NCI-H460 (cell line): ENCODE measurements at regions not wholly inside any gene's neighbourhood (a gene's known extent, or its start where the extent isn't known, plus 50 kb on each side); places are given as distances from the start of the nearest gene placed in this dataset.

Experiments
- DNase-seq: peaks from one replicate; pipeline ENCODE4 v3.0.0-alpha.2; 2016; ENCODE audit warnings: low read depth; ENCODE audit errors: extremely low read depth

- no peak for DNase-seq
Measured at GRCh38 chr12:45548426-45548825, 181.1 kb upstream of the ARID2 start.

- no peak for DNase-seq
Measured at GRCh38 chr12:45549337-45549902, 180.1 kb upstream of the ARID2 start.

DNA sequence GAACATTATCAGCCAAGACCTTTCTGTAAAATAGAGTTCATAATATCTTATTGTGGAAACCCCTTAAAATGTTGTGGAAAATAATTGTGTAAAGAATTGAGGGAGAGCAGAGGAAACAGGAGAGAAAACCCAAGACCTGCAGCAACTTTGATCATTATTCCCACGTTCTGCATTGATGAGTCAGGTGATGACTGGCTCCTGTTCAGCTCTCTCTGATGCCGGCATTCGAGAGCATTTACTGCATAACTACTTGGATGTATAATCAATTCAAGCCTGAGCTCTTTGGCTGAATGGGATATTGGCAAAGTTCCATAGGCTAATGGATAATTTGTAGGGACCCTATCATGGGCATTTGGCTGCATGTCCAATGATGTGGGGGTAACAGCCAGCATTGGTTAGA, 176.3 kb upstream of the ARID2 start:
- DNase-seq: no peak

GRCh38 chr12:45557016-45557415, 172.5 kb upstream of the ARID2 start:
- DNase-seq: no peak

DNA sequence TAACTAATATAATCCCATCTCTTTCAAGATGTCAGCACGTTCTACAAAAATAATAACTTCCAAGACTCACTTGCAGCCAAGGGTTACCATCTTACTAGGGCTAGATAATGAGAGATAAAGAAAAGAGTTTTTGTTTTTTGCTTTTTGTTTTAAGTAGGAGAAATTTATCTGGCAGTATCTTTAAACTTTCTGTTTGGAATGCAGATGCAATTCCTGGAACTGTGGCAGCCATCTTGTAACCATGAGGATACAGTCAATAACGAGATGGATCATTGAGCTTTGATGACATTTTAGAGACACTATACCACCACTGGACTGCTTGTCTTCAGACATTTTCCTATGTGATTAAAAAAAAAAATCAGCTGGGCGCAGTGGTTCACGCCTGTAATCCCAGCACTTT, 171.2 kb upstream of the ARID2 start:
- no peak for DNase-seq

DNA sequence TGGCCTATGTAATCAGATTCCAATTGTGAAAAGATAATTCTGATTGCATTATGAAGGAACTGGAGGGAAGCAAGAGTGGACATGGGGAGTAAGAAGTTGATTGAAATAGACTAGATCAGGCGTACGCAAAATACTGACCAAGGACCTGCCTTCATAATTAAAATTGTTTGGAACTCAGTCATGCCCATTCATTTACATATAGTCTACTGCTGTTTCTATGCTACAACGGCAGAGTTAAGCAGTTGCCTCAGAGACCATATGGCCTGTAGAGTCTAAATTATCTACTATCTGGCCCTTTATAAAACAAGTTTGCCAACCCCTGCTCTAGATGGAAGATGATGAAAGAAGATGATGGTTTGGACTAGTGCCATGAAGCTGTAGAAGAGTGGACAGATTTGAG, 170.0 kb upstream of the ARID2 start:
- DNase-seq: no peak

DNA sequence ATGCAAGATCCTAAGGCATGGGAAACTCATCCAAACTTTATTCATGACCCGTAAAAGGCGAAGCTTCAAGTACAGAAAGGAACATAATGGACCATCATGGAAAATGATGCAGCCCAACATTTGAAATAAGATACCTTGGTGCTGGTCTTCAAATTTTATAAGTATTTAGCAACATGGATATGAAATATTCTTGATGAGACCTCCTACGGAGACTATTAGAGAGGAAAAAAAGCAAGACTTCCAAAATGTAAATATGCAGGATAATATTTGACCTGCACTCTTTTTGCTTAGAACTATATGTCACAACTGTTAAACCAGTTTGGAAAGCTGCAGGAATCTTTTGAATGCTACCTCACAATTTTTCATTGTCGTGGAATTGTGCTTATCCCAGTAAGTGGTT, 168.8 kb upstream of the ARID2 start:
- no peak for DNase-seq

GRCh38 chr12:45561488-45561887, 168.0 kb upstream of the ARID2 start:
- no peak for DNase-seq

DNA sequence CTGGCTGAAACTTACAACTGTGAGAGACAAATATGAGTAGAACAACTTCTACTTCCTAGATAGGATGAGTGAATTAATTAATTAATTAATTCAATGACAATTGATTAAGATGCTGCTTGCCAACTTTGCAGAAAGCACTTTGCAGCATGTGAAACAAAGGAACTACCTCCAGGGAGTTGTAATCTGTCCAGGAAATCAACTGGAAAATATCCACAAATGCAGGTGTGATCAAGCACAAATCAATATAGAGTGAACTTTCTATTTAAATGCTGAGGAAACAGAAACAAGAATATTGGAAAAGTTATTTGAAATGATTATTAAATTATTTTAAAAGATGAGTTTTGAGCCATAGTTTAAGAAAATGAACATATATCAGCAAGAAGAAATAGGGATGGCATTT, 163.9 kb upstream of the ARID2 start:
- DNase-seq: no peak

- no peak for DNase-seq
Measured at GRCh38 chr12:45566257-45566656, 163.2 kb upstream of the ARID2 start.

DNA sequence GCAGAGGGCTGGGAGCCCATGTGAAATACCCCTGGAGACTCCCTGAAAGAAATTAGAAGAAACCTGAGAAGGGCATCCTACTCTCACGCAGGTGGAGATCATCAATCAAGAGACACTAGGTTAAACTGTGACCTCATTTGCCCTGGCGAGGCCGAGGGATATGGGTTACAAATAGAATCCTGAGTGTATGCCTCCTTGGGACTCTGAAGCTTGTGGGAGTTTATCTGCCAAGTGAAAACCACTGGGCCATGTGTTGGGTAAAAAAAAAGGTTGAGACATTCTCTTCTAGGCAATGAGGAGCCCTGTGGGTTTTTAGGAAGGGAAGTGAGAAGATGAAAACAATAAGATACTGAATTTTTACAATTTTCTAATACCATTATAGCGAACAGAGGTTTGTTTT, 160.7 kb upstream of the ARID2 start:
- DNase-seq: no peak

- DNase-seq: no peak
Measured at GRCh38 chr12:45570501-45570900, 159.0 kb upstream of the ARID2 start.

GRCh38 chr12:45572114-45572513, 157.4 kb upstream of the ARID2 start:
- no peak for DNase-seq

GRCh38 chr12:45575417-45575816, 154.1 kb upstream of the ARID2 start:
- DNase-seq: no peak

DNA sequence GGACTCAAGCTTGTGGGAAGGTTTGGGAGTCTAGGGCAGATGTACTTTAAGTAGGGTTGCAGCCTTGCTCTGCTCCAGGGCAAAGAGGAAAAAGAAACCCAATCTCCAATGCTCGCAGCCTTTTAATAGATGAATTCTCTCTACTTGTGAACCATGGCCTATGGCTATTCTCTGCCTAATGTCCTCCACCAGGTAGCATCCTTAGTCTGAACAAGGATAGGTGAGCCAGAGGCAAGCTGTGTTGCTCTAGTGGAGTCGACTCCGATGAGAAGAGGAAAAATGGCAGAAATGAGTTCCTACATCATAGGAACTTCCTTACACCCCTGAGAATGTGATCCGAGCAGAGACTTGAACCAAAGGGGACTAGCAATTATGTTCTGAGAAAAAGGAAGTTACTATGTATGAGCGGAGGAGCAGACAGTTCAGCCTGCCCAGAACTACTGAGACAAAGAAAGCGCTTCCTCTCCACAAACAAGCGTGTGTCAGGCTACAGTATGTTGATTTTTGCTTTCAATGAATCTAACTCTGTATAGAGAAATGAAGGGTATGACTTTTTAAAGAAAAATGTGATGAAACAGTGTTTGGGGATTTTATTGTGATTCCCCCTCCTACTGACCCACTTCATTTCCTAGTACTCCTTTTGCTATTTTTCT, 153.6 kb upstream of the ARID2 start:
- no peak for DNase-seq

DNA sequence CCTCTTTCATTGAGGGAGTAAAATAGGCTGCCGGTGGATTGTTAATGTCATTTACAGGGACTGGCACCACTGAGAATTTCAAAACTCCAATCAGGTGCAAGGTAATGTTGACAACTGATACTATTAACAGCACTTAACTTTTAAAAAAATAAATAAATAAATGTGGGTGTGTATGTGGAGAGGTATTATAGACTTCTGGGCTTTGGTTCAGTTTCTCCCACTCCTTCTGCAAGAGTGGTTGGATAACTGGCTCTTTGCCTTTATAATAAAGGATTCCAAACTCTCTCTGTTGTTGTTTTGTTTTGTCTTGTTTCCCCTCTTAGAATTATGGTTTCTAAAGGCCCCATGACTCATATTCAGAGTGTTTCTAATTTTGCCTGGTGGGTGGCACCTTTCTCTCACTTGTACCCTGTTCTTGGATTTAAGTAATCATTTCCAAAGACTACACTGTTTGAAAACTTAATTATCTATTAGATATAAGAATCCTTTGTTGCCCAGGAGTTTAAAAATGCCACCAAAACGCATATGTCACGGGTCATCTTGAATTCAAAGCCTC, 151.6 kb upstream of the ARID2 start:
- no peak for DNase-seq

- no peak for DNase-seq
Measured at GRCh38 chr12:45580356-45580969, 149.0 kb upstream of the ARID2 start.

- no peak for DNase-seq
Measured at GRCh38 chr12:45581112-45581511, 148.4 kb upstream of the ARID2 start.

DNA sequence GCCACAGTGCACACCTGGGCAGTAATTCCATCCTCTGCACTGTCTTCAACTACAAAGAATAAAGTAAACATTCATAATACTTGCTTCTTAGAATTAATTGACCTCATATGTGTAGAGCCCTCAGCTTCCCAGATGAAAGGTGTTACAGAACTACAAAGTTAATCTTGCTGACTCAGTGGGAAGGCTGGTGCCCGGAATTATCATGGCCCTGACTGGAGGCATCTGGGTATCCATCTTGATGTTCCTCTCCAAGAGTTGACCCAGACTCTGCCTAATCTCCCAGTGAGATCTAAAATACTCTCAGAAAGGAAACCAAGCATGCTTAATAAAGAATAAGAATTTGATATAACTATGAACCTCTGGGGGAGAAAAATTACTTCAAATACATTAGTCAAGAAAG, 147.0 kb upstream of the ARID2 start:
- no peak for DNase-seq

DNA sequence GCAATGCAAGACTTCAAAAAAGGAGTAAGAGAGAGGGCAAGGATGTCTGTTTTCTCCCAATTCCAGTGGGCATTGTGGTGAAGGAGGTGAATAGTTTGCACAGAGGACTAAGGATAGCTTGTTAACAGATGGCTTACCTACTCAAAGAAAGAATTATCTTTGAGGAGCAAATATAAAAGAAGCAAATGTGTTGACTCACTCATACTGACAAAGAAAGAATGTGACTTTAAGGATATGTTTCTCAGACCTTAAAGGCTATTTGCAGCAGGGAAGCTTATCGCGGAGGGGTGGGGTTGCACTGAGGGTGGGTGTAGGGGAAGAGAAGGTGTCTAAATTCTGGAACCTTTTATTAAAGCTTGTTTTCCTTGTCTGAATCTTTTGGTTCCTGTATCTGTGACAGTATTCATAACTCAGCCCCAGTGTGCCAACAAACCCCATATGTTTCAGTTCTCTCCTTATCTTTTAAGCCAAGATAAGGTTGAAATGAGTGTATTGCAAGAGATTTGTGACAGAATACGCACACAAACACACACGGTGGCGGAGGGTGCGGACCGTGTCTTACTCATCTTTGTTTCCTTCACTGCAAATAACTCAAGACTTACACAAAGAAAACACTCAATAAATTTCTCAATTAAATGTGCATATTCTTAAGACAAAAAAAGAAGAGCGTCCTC, 146.4 kb upstream of the ARID2 start:
- DNase-seq: no peak

DNA sequence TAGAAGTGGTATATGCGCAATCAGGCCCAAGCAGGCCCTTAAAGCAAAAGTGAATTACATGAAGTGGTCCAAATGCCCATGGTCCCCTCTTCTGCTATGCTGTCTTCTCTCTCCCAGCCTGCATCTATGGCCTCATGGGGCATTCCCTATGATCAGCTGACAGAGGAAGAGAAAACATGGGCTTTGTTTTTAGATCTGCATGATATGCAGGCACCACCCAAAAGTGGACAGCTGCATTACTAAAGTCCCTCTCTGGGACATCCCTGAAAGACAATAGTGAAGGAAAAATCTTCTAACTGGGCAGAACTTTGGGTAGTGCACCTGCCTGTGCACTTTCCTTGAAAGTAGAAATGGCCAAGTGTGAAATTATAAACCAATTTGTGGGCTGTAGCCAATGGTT, 145.2 kb upstream of the ARID2 start:
- DNase-seq: no peak
